Smooth muscle cell (in vitro differentiated cells): ENCODE measurements at regions not wholly inside any gene's neighbourhood (a gene's known extent, or its start where the extent isn't known, plus 50 kb on each side); places are given as distances from the start of the nearest gene placed in this dataset.

ENCODE experiments used
- DNase-seq: peaks from one replicate; lab custom pipeline; 2025; ENCODE audit not compliant: unreplicated experiment; lab: John Stamatoyannopoulos, UW
- H2AFZ ChIP-seq: fragments of 200-600 bp; sonication (generic); 2 replicates; pipeline ENCODE4 v1.6.0; 2016; ENCODE audit warnings: antibody characterized with exemption, low read depth, mild to moderate bottlenecking
- H3F3A ChIP-seq: fragments of 200-600 bp; sonication (generic); 2 replicates; pipeline ENCODE4 v1.6.0; 2017; ENCODE audit warnings: antibody characterized with exemption, low read depth
- H3K27ac ChIP-seq: fragments of 200-600 bp; sonication (generic); 2 replicates; pipeline ENCODE4 v1.5.1; 2016; ENCODE audit warnings: low read depth, mild to moderate bottlenecking
- H3K27me3 ChIP-seq: fragments of 200-600 bp; sonication (generic); 2 replicates; pipeline ENCODE4 v1.6.1; 2016; ENCODE audit warnings: low read depth, mild to moderate bottlenecking
- H3K36me3 ChIP-seq: fragments of 200-600 bp; sonication (generic); 2 replicates; pipeline ENCODE4 v1.5.1; 2016; ENCODE audit warnings: low read depth
- H3K4me1 ChIP-seq: fragments of 200-600 bp; sonication (generic); 2 replicates; pipeline ENCODE4 v1.5.1; 2016; ENCODE audit warnings: low read depth
- H3K4me2 ChIP-seq: fragments of 200-600 bp; sonication (generic); 2 replicates; pipeline ENCODE4 v1.6.0; 2016; ENCODE audit warnings: mild to moderate bottlenecking
- H3K4me3 ChIP-seq: fragments of 200-600 bp; sonication (generic); 2 replicates; pipeline ENCODE4 v1.5.1; 2016; ENCODE audit warnings: mild to moderate bottlenecking
- H3K79me2 ChIP-seq: fragments of 200-600 bp; sonication (generic); 2 replicates; pipeline ENCODE4 v1.6.0; 2016; ENCODE audit warnings: low read depth, mild to moderate bottlenecking
- H3K9ac ChIP-seq: fragments of 200-600 bp; sonication (generic); 2 replicates; pipeline ENCODE4 v1.6.0; 2016; ENCODE audit warnings: low read depth
- H3K9me3 ChIP-seq: fragments of 200-600 bp; sonication (generic); replicated peaks from 2 replicates; pipeline ENCODE4 v1.5.1; 2016; ENCODE audit warnings: low read depth
- H4K20me1 ChIP-seq: fragments of 200-600 bp; sonication (generic); 2 replicates; pipeline ENCODE4 v1.6.0; 2016; ENCODE audit warnings: low read depth
- WGBS: methylation state at CpG from one replicate; pipeline ENCODE4 v1.1.7; 2016; ENCODE audit warnings: low lambda C conversion rate; 5-methylcytosine and 5-hydroxymethylcytosine counted together
- TF ChIP-seq, protein P1 (sequence below): fragments of 200-600 bp; sonication (generic); IDR thresholded peaks from 2 replicates; pipeline ENCODE4 v1.5.1; 2017; ENCODE audit warnings: borderline replicate concordance, mild to moderate bottlenecking, antibody characterized with exemption; ENCODE audit not compliant: insufficient read depth, poor library complexity, severe bottlenecking

DNA sequence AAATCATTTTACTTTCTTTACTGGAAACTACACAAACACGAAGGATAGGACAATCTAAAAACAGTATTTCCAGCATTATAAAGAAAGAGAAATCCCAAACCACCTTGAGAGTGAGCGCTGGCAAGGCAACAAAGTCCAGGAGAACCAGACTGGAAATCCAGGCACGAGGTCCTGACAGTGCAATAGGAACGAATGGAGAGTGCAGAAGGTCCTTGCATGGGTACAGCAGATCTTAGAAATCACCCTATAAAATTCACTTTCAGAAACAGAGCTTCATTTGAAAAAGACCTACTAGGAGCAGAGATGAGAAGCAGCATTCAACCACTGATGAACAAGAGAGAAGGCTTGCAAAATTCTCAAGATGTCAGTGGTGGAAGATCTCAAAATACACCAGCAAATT is 133.7 kb upstream of the ST8SIA4 start:
- no peaks in the 10 kb centered on the region for H3K27me3 ChIP-seq
- 87% methylated on average over 4 of the region's 4 CpGs for WGBS
- no peaks in the 10 kb centered on the region for H4K20me1 ChIP-seq
- peak overlapping the region; percentile 1 for H2AFZ ChIP-seq
- H3K9me3 ChIP-seq, result no peaks in the 10 kb centered on the region
- H3K36me3 ChIP-seq, result no peaks in the 10 kb centered on the region
- H3K4me2 ChIP-seq, result no peak overlapping the region
- H3K4me3 ChIP-seq, result no peak overlapping the region
- no peaks in the 10 kb centered on the region for H3K4me1 ChIP-seq
- no peak overlapping the region for H3K9ac ChIP-seq
- no peak for DNase-seq
- H3K79me2 ChIP-seq, result no peaks in the 10 kb centered on the region
- no peak overlapping the region for H3K27ac ChIP-seq
- TF ChIP-seq, protein P1, sequence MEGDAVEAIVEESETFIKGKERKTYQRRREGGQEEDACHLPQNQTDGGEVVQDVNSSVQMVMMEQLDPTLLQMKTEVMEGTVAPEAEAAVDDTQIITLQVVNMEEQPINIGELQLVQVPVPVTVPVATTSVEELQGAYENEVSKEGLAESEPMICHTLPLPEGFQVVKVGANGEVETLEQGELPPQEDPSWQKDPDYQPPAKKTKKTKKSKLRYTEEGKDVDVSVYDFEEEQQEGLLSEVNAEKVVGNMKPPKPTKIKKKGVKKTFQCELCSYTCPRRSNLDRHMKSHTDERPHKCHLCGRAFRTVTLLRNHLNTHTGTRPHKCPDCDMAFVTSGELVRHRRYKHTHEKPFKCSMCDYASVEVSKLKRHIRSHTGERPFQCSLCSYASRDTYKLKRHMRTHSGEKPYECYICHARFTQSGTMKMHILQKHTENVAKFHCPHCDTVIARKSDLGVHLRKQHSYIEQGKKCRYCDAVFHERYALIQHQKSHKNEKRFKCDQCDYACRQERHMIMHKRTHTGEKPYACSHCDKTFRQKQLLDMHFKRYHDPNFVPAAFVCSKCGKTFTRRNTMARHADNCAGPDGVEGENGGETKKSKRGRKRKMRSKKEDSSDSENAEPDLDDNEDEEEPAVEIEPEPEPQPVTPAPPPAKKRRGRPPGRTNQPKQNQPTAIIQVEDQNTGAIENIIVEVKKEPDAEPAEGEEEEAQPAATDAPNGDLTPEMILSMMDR, result no peak
- no peaks in the 10 kb centered on the region for H3F3A ChIP-seq

DNA sequence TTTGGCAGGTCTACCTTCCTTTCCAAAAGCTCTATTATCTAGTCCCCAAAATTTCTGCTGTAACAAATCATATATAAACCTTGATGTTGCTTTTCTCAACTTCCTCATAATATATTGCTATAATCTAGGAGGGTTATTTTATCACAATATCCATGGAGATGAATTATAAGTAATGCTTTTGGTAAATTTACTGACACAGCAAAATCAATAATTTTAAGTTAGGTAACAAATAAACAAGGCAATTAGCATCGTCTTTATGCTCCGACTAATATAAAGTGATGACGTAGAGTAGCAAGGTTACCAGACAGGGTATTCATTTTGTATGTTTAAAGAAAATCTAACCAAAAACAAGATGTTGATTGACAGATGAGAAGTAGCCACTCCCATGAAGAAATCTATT is 132.3 kb upstream of the ST8SIA4 start:
- WGBS, result 95% methylated on average over 3 of the region's 3 CpGs
- TF ChIP-seq, protein P1, result no peak
- H3K79me2 ChIP-seq, result no peaks in the 10 kb centered on the region

DNA sequence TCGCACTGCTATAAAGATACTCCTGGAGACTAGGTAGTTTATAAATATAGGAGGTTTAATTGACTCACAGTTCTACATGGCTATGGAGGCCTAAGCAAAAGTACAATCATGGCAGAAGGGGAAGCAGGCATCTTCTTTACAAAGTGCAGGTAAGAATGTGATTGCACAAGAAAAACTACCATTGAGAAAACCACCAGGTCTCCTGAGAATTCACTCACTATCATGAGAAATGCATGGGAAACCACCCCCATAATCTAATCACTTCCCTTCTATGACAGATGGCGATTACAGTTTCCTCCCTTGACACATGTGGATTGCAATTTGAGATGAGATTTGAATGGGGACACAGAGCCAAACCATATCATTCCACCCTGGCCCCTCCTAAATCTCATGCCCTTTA is 121.2 kb upstream of the ST8SIA4 start:
- H3F3A ChIP-seq, result no peaks in the 10 kb centered on the region
- no peak overlapping the region for H3K4me3 ChIP-seq
- 95% methylated on average over 2 of the region's 2 CpGs for WGBS
- no peaks in the 10 kb centered on the region for H3K9me3 ChIP-seq
- no peak overlapping the region for H2AFZ ChIP-seq
- no peaks in the 10 kb centered on the region for H3K36me3 ChIP-seq
- no peak overlapping the region for H3K4me2 ChIP-seq
- no peak overlapping the region for H3K9ac ChIP-seq
- H3K27ac ChIP-seq, result no peak overlapping the region
- TF ChIP-seq, protein P1, result no peak
- no peaks in the 10 kb centered on the region for H3K4me1 ChIP-seq
- no peaks in the 10 kb centered on the region for H3K27me3 ChIP-seq
- no peaks in the 10 kb centered on the region for H4K20me1 ChIP-seq
- DNase-seq, result no peak
- H3K79me2 ChIP-seq, result no peaks in the 10 kb centered on the region

More for the DNA sequence above, 132.3 kb upstream of the ST8SIA4 start:
- Histone ChIP-seq H3K4me3 (no peak overlapping the region), H3K4me1 (no peaks in the 10 kb centered on the region), H3K9me3 (no peaks in the 10 kb centered on the region), H4K20me1 (no peaks in the 10 kb centered on the region), H3F3A (no peaks in the 10 kb centered on the region), H3K4me2 (no peak overlapping the region), H2AFZ (no peak overlapping the region), H3K36me3 (no peaks in the 10 kb centered on the region), H3K27ac (no peak overlapping the region), H3K9ac (no peak overlapping the region), H3K27me3 (no peaks in the 10 kb centered on the region)
- DNase-seq, result no peak

DNA sequence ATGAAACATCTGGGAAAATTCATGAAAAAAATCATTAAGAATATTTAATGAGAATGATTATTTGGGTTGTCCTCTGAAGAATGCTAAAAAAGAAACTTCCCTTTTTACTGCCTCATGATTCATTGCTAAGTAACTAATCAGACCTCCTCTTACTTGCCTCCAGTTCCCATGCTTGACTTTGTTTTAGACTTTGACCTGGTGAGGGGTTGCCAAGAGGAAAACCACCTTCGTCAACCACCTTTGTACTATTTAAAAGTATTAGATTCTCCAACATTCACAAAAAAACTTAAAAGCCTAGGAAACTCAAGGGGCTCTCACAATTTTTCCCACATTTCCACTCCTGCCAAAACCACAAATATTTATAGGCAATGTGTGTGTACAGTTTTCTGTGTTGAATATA is 115.2 kb upstream of the ST8SIA4 start:
- no peak overlapping the region for H3K9ac ChIP-seq
- no peaks in the 10 kb centered on the region for H3F3A ChIP-seq
- peak overlapping the region; percentile 3 for H2AFZ ChIP-seq
- no peak for DNase-seq
- H3K4me3 ChIP-seq, result no peak overlapping the region
- WGBS, result 89% methylated on average over 1 of the region's 1 CpG
- peak overlapping the region; percentile 41 for H3K4me2 ChIP-seq
- no peaks in the 10 kb centered on the region for H3K36me3 ChIP-seq
- no peaks in the 10 kb centered on the region for H3K79me2 ChIP-seq
- H4K20me1 ChIP-seq, result no peaks in the 10 kb centered on the region
- no peak overlapping the region for H3K27ac ChIP-seq
- no peaks in the 10 kb centered on the region for H3K9me3 ChIP-seq
- TF ChIP-seq, protein P1, result no peak
- no peaks in the 10 kb centered on the region for H3K27me3 ChIP-seq
- H3K4me1 ChIP-seq, result peaks cover 6% of the 10 kb centered on the region
